Spleen (tissue), 7 donors: ENCODE measurements at regions not wholly inside any gene's neighbourhood (a gene's known extent, or its start where the extent isn't known, plus 50 kb on each side); places are given as distances from the start of the nearest gene placed in this dataset.

Experiments used
- CTCF ChIP-seq, 11 experiments: fragments of 200-600 bp in 7 of 11; fragments of 450-650 bp in 4 of 11; sonication (generic) in 4 of 11; IDR thresholded peaks in 8 of 11; conservative IDR thresholded peaks in 3 of 11; 1 replicate in 7 of 11; 2 replicates in 4 of 11; pipeline versions ENCODE4 v1.4.0 to v1.8.0; 2016 to 2021; ENCODE audit warnings: antibody characterized with exemption in 11 of 11, inconsistent platforms in 4 of 11, mild to moderate bottlenecking in 1 of 11
- POLR2A ChIP-seq, 3 donors: fragments of 450-650 bp; IDR thresholded peaks; one replicate each; pipeline ENCODE4 v1.5.1; 2017; ENCODE audit warnings: antibody characterized with exemption in 3 of 3, mild to moderate bottlenecking in 1 of 3
- donor health status: DM: no; HTN: no; CAD: no; lungs with moderate emphysema.
- donor health status: DM: no; HTN: no; CAD: no.
- donor health status: DM: no; HTN: no; CAD: no.

GRCh38 chr2:236976266-236977062 lies 109.2 kb upstream of the COPS8 start:
- TF ChIP-seq CTCF (IDR thresholded peaks at IDR 0.05 in 8 of 11, conservative IDR thresholded peaks at IDR 0.05 in 3 of 11), result no peak
- no peak for TF ChIP-seq POLR2A (IDR thresholded peaks at IDR 0.05)
